Epidermal melanocyte (primary cell): ENCODE measurements at regions not wholly inside any gene's neighbourhood (a gene's known extent, or its start where the extent isn't known, plus 50 kb on each side); places are given as distances from the start of the nearest gene placed in this dataset.
"Not testable (repeated sequence)": the region's sequence is repeated elsewhere in the genome, so short reads cannot be mapped to it uniquely, and the experiment has no call there.

ENCODE experiments used
- DNase-seq: peaks from one replicate; pipeline ENCODE4 v3.0.0; 2011; ENCODE audit warnings: low spot score; ENCODE audit not compliant: insufficient read length

DNA sequence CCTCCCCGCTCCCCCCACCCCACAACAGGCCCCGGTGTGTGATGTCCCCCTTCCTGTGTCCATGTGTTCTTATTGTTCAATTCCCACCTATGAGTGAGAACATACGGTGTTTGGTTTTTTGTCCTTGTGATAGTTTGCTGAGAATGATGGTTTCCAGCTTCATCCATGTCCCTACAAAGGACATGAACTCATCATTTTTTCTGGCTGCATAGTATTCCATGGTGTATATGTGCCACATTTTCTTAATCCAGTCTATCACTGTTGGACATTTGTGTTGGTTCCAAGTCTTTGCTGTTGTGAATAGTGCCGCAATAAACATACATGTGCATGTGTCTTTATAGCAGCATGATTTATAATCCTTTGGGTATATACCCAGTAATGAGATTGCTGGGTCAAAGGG lies 104.3 kb downstream of the MTPN start:
- DNase-seq: not testable (repeated sequence)

DNA sequence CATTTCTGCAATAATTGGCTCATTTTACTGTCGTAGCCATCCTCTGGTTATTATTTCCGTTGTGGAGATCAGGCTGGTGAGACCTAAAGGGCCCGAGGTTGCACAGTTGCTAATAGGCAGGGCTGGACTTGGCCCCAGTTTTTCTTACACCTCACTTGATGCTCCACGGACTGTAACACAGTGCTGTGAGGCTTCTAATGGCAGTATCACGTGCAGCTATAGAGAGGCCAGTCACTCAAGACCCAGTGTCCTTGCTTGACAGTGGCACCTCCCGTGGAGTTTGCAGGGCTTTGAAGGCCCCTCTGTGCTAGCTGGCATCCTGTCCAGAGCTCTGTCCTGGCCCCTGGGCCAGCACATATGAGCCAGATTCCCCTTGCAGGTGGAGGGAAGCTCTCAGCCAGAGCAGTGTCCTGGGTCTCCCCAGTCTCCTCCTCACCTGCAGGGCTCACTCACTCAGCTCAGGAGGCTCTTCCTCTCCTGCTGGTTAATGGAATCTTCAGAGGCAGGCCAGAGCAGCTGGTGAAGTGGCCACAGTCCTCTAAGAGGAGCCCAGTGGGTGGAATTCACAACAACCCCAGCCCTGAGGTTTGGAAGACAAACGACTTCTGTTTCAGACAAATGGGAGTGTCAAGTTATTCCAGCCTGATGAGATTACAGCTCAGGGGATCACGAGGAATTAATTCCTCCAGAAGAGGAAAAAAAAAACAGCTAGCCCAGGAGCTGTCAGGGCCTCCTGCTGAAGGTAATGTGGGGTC lies 114.2 kb upstream of the FAM180A start:
- peak; percentile 45 for DNase-seq

DNA sequence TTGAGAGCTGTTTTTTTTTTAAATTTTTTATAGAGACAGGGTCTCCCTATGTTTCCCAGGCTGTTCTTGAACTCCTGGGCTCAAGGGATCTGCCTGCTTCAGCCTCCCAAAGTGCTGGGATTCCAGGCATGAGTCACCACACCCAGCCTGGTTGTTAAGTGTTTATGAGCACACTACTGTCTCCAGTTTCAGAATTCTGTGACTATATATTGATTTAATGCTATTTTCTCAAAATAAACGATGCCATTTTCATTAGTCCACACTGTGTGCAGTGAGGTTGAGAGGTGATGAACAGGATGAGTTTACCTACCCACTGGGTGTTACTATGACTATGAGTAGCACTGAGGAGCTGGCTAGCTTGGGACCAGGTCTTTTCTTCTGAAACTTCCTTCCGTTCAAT lies 110.9 kb upstream of the FAM180A start:
- DNase-seq: no peak

DNA sequence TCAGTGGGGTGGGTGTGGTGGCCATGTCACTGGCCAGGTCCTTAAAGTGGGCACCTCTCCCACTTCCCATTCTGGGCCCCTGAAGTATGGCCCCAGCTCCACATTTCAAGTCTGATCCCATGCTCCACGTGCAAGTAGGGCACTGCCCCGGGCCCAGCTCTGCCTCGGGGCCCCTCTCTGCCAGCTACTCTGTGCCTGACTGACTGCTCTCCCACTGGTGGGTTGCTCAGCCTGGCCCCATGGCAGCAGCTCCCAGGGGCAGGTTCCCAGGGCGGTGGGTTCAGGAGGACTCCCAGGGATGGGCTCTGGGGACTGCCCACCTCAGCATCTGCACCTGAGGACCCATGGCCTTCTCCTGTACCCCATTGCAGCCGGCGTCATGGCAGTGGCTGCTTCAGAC lies 110.2 kb upstream of the FAM180A start:
- no peak for DNase-seq

DNA sequence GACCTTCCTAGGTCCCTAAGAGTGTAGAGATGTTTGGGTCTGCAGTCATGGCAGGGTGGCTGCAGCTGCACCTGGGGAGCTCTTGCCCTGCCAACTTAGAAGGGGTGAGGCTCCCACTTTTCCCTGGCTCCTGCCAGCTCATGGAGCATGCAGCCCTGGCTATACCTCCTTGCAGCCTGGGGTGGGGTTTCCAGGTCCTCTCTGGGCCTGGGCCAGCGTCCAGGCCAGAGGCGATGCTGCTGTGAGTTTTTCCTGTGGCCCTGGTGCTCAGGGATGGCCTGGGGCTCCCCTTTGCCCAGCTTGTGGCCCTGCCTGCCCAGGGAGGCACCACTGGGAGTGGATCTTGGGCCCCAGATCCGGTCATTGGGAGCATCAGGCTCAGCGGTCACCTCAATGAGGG lies 109.8 kb upstream of the FAM180A start:
- no peak for DNase-seq

DNA sequence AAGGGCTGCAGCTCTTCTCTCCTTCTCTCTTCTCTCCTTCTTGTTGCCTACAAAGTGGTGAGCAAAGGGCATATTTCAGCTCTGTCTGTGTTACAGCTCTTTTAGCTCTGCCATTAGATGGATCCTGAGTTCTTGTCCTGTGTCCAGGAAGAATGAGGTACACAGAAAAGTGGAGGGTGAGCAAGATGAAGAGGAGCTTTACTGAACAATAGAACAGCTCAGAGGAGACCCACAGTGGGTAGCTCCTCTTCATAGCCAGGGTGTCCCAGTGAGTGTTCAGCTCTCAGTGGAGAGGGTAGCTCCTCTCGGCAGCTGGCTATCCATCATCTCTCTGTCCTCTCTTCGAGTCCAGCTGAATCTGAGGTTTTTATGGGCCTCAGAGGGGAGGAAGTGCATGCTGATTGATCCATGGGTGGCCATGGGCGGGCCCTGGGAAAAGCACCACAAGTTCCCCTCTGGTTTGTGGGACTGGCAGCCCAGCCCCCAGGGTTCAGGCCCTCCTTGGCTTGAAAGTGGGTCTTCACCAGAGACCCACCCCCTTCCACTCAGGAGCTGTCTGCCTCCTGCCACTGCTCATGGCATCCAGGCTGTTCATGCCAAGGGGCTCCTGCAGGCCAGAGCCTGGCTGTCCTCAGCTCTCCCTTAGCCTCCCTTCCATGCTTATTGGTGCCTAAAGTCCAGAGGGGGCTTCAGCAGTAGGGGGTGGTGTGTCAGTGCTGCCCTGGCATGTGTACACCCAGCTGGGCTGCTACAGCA lies 109.1 kb upstream of the FAM180A start:
- no peak for DNase-seq

DNA sequence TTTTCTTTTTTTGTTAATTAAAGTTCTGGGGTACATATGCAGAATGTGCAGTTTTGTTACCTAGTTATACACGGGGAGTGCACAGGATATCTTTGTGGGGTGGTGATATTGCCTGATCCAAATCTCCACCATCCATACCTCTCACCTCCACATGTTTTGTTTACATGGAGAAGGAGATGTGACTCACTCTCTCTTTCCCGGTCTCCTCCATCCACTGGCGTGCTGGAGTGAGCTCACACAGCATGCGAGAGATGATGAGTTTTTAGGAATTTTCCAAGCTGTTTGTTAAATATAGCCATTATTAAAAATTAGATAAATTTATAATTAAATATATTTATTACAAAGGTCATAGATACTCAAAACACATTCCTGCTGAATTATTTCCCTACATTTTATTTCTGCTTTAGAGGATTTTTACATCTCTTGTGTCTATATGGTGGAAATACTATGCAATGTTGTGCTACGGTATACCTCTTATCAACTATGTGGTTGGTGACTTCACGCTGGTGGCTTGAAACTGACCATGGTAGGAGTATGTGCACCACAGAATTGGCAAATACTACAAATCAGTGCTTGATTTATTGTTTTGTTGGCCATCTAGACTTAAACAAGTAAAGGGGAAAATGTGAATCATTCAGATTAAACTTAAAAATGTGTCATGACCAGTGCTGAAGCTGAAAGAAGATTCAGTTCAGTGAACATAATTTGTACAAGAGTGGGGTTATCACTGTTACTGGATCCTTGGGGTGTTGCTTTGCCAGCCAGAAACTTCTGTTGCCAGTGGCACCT lies 107.9 kb upstream of the FAM180A start:
- DNase-seq: no peak

DNA sequence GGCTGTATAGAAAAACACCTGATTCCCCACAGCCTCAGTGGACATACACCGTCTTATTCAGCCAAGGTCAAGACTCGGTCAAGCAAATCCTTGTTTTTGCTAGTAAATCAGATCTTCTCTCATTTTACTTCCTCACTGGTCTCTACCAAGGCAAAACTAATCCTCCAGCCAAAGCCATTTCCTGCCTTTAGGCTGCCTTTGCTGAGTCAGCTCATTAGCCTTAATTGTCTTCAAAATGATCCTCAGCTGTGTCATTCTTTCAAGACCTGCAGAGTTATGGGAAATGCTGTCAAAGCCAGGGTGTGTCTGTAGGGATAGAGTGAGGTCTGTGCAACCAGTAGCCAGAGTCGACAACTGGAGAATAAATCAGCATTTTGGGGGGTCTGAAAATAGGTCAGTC lies 107.2 kb upstream of the FAM180A start:
- no peak for DNase-seq

DNA sequence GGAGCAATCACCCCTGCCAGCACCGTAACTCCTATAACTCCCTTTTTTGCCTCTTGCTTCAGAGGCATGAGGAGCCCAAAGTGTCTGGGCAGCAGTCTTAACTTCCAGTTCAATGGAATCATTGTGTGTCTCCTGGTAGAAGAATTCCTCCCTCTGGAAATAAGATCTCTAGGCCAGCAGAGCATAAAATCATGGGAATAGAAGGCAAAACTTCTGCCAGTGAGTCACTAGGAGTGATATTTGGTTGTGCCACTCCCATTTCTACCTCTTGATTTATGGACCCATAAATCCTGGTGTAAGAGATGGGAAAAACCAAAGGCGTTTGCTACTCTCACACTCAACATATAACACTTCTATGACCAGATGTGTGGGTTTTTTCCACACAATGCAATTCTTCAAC lies 104.9 kb upstream of the FAM180A start:
- DNase-seq: peak; percentile 30

DNA sequence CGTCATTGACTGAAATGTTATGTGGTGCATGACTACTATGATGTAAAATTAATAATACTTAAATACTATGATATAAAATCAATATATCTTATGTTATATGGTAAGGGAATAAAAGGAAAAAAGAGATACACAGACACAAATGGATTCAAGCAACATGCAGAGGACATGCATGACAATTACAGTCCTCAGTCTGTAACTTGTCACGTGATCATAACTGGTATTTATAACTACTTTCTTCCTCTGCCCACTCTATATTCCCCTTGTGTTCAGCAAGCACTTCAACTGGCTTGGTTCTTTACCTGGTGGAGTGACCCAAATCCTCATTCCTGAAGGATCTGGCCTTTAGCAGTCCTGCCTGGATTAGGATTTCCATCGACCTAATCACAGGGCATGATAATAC lies 104.4 kb upstream of the FAM180A start:
- no peak for DNase-seq

DNA sequence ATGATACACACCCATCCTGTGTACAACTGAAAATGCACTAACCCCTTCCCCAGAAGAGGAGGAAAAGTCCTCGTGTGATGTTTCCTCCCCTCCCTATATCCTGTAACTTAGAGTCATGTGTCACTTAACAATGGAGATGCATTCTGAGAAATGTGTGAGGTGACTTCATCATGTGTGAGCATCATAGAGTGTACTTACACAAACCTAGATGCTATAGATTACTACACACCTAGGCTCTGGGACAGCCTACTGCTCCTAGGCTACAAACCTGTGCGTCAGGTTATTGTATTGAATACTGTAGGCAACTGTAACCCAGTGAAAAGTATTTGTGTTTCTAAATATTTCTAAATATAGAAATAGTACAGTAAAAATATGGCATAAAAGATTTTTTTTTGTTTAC lies 98.6 kb upstream of the FAM180A start:
- no peak for DNase-seq

DNA sequence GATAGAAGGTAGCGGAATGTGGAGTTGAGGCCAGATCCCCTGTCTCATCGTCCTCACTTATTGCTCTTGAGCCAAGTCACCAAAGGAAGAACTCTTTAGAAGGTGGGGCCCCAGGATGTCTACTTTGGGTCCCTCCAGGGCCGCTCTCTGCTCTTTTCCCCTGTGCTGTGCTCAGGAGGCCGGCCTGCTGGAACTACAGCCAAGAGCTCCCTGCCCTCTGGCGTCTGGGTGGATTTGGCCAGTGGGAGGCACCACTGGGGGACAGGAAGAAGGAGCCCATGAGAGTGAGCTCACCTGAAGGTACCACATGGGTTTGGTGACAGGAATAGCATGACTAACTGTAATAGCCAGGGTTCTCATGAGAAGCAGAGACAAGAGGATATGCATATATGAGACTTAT lies 97.7 kb upstream of the FAM180A start:
- no peak for DNase-seq

DNA sequence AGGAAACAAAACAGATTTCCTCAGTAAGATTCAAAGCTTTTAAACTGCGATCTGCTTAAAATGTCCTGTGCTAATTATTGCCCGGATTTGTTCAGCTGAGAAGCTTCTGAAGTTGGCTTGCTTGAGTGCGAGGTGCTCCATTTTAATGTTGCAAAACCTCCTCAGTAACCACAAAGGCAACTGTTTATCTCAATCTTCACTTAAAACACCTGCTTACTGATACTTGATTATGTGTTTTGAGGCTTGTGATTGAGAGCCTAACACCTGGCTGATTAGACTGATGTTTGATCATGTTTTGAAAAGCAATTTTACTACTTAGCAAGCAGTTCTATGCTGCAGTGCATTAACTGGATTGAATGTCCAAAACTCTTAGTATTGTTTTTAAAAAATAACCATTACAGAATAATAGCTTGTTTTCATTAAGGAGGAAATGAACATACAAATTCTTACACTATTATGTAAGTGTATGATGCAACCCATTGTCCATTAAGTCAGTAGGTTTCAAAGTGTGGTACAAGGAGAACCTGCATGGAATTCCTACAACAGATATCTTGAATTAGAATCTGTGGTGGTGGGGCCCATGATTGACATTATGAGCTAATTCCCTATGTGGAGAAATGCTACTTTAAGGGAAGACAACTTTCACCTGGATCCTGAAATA lies 96.9 kb upstream of the FAM180A start:
- DNase-seq: no peak

DNA sequence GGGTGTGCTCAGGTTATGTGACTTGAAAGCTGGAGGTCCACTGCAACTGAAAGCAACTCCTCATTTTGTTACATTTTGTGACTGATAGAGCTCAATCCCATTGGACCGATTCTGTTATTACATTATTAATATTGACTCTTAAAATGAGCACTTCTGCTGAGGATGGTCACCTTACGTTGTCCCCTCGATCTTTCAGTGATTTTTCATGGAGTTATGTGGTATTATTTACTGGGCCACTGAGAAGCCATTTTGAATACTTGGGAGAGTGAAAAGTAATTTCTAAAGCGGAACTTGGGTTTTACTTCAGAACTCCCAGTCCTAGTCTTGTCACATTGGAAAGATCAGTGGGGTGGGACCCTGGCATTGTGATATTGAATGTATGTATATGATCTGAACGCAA lies 96.3 kb upstream of the FAM180A start:
- no peak for DNase-seq

DNA sequence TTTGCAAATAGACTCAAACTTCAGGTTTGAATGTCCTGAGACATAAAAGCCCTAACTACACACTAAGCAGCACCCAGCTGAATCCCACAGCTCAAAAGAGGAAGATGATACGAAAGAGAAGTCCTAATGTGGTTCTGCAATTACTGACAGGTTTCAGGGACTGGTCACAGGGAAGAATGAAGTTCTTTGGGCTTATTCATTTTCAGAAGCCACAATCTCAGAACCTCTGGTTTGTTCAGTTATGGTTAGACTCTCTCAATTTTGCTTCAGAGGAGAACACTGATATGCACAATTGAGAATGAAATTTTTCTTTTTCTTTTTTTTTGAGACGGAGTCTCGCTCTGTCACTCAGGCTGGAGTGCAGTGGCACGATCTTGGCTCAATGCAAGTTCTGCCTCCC lies 94.6 kb upstream of the FAM180A start:
- DNase-seq: no peak

DNA sequence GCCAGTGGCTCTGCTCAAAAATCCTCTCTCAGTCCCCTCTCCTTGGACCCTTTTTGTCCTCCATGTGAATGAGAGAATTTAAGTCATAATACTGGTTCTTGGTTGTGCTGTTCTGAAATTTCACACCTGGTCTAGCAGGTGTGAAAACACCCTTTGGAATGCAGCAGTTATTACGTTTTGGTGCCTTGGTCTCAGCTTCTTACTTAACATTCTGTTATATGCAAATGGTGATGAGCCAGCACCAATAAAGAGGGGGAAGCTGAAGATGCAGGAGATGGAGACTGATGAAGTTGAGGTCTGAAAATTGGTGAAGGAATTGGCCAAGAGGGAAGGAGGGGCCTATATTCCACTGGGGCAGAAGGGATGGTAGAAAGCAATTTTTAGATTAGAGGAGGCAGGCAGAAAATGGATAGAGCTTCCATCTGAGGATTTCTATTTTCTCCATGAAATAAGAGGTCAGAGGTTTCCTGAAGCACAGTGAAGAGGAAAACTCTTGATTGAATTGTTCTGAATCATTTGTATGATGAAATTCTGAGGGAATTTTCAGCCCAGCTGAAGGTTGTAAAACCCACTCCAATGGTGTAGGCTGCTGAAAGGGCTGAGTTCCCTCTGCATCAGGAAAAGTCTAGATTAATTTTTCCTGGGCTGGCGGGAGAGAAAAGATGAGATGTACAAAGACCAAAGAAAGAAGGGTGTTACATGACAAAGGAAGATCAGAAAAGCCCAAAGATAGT lies 94.0 kb upstream of the FAM180A start:
- no peak for DNase-seq

DNA sequence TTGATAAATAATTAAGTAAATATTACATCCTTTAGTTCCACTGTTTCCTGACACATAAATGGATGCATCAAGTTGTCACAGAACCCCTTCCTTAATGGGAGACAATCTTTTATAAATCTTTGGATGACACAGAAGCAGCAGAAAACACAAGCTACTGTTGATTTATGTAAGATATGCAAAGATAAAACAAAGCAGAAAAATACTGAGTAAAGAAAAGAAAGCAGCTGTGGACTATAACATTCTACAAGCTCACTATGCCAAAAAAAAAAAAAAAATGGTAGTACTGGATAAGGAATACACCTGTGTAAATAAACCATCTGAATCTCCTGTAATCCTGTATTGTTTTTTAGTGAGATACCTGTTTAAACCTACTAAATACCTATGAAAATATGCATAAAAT lies 92.0 kb upstream of the FAM180A start:
- DNase-seq: no peak

DNA sequence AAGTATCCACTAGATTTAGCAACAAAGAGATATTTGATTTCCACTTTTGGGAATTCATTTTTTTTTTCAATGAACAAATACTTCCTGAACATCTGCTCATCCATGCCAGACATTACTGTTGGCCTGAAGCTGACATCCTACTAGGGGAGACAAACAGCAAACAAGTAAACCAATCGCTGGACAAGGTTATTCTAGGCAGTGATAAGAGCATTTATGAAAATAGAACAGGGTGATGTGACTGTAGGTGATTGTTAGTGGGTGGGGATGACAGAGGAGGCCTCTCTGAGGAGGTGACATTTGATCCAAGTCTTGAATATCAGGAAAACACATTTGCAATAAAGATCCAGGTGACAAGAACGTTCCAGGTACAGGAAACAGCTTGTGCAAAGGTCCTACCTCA lies 89.1 kb upstream of the FAM180A start:
- no peak for DNase-seq

DNA sequence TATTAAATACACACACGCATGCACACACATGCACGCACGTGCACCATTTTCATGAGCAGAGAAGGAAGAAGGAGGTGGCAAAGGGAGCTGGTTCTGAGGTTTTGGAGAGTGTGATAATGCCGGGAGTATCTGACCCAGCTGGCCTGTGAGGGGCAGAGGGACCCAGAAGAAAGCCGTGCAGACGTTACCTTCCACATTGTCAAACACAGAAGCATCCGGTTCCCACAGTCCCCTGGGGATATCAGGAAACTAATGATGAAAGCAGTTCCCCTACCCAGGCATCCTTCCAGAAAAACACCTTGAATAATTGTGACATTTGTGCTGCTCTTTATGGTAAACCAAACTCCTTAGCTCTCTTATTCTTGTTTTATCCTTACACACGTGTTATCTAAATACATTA lies 85.7 kb upstream of the FAM180A start:
- DNase-seq: no peak

DNA sequence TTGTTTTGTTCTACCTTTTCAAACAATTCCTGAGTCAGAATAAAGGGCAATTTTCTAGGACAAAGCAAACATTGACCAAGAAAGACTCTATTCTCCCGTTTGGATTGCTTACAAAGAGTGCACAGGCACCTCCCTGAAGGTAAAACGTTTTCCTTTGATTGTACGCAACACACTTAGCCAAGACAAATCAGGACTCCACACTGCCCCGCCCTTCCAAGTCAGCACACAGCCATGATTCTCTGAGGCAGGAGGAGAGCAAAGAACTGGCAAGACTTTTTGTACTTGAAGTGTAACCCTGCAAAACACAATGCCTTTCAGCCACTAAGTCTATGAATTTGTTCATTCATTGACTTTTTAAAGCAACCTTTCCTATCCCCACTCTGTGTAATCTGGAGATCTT lies 85.0 kb upstream of the FAM180A start:
- no peak for DNase-seq
